Chondrocyte (in vitro differentiated cells): ENCODE measurements at regions not wholly inside any gene's neighbourhood (a gene's known extent, or its start where the extent isn't known, plus 50 kb on each side); places are given as distances from the start of the nearest gene placed in this dataset.

Experiments used
- DNase-seq: peaks from one replicate; pipeline ENCODE4 v3.0.0; 2021; ENCODE audit warnings: mixed read lengths, low spot score
- H3K27ac Mint-ChIP-seq: one replicate; pipeline ENCODE4 v1.8.0; 2021; ENCODE audit warnings: mild to moderate bottlenecking, moderate library complexity, mixed read lengths; ENCODE audit not compliant: unreplicated experiment
- H3K27me3 Mint-ChIP-seq: 2 replicates; pipeline ENCODE4 v1.8.0; 2021; ENCODE audit warnings: low read depth, mixed read lengths
- H3K36me3 Mint-ChIP-seq: 2 replicates; pipeline ENCODE4 v1.8.0; 2021; ENCODE audit warnings: low read depth, mixed read lengths
- H3K4me1 Mint-ChIP-seq: 2 replicates; pipeline ENCODE4 v1.8.0; 2021; ENCODE audit warnings: low read depth, mild to moderate bottlenecking, mixed read lengths
- H3K4me3 Mint-ChIP-seq: one replicate; pipeline ENCODE4 v1.8.0; 2021; ENCODE audit warnings: mild to moderate bottlenecking, moderate library complexity, mixed read lengths; ENCODE audit not compliant: unreplicated experiment
- H3K9me3 Mint-ChIP-seq: 2 replicates; pipeline ENCODE4 v1.8.0; 2021; ENCODE audit warnings: low read depth, mixed read lengths
- TF ChIP-seq, protein P1 (sequence below): fragments of 200-600 bp; sonication (generic); IDR thresholded peaks from 2 replicates; pipeline ENCODE4 v1.5.0; 2021; ENCODE audit warnings: antibody characterized with exemption, mild to moderate bottlenecking, moderate library complexity

DNA sequence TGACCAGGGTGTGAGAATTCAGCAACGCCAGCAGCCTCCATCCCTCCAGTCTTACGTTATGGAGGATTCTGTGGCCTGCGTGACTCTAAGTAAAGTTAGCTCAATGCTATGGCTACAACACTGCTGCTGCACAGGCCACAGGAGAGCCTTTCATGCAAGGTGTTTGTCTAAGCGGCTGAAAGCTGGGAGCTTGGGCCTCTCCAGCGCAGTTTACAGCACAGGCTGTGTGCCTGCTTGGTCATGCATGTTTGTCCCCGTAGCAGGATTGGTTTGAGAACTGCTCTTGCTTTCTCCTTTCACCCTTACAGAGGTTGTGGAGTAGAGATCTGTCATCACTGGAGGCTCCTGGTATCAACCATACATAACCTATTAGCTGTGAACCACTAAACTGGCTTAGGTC, 113.1 kb upstream of the TMCC3 start:
- H3K4me1 Mint-ChIP-seq = peaks cover 23% of the 10 kb centered on the region
- no peak for DNase-seq
- no peak overlapping the region for H3K27ac Mint-ChIP-seq
- H3K9me3 Mint-ChIP-seq = no peaks in the 10 kb centered on the region
- no peaks in the 10 kb centered on the region for H3K36me3 Mint-ChIP-seq
- TF ChIP-seq, protein P1, sequence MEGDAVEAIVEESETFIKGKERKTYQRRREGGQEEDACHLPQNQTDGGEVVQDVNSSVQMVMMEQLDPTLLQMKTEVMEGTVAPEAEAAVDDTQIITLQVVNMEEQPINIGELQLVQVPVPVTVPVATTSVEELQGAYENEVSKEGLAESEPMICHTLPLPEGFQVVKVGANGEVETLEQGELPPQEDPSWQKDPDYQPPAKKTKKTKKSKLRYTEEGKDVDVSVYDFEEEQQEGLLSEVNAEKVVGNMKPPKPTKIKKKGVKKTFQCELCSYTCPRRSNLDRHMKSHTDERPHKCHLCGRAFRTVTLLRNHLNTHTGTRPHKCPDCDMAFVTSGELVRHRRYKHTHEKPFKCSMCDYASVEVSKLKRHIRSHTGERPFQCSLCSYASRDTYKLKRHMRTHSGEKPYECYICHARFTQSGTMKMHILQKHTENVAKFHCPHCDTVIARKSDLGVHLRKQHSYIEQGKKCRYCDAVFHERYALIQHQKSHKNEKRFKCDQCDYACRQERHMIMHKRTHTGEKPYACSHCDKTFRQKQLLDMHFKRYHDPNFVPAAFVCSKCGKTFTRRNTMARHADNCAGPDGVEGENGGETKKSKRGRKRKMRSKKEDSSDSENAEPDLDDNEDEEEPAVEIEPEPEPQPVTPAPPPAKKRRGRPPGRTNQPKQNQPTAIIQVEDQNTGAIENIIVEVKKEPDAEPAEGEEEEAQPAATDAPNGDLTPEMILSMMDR = no peak
- no peaks in the 10 kb centered on the region for H3K27me3 Mint-ChIP-seq
- H3K4me3 Mint-ChIP-seq = no peak overlapping the region

DNA sequence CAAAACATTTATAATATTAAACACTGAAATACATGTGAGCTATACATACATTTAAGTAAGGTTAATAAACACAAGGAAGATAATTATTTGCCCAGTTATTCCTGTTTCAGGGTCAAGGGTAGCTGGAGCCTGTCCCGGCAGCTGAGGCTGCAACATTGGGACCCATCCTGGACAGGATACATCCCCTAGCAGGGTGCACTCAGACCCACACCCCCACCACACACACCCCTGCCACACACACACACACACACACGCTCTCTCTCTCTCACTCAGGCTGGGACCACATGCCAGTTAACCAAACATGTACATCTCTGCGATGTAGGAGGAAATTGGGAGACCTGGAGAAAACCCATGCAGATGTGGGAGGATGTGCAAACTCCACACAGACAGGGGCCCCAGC, 112.6 kb upstream of the TMCC3 start:
- H3K4me3 Mint-ChIP-seq = no peak overlapping the region
- TF ChIP-seq, protein P1 = no peak
- peaks cover 18% of the 10 kb centered on the region for H3K4me1 Mint-ChIP-seq
- DNase-seq = no peak
- H3K36me3 Mint-ChIP-seq = no peaks in the 10 kb centered on the region
- no peaks in the 10 kb centered on the region for H3K9me3 Mint-ChIP-seq
- no peak overlapping the region for H3K27ac Mint-ChIP-seq
- no peaks in the 10 kb centered on the region for H3K27me3 Mint-ChIP-seq

DNA sequence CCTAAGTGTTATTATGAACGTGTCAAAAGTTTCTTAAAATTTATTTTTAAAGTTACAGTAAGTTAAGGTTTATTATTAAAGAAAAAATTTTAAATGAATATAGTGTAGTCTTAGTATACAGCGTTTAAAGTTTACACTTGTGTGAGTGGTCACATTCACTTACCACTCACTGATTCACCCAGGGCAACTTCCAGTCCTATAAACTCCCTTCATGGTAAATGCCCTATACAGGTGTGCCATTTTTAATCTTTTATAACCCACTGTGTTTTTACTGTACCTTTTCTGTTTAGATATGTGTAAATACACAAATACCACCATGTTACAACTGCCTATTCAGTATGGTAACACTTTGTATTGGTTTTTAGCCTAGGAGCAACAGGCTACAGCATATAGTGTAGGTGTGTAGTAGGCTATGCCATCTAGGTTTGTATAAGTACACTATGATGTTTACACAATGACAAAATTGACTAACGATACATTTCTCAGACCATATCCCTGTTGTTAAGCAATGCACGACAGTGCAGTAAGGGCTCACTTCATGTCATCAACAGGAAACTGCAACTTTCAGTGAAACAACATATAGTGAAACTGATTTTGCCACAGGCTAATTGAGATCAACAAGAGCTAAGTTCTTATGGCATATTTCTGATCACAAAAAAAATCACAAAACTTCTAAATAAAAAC, 112.0 kb upstream of the TMCC3 start:
- no peak for DNase-seq
- H3K4me3 Mint-ChIP-seq = no peak overlapping the region
- peaks cover 13% of the 10 kb centered on the region for H3K4me1 Mint-ChIP-seq
- TF ChIP-seq, protein P1 = no peak
- no peaks in the 10 kb centered on the region for H3K36me3 Mint-ChIP-seq
- H3K27ac Mint-ChIP-seq = no peak overlapping the region
- H3K27me3 Mint-ChIP-seq = no peaks in the 10 kb centered on the region
- H3K9me3 Mint-ChIP-seq = no peaks in the 10 kb centered on the region

DNA sequence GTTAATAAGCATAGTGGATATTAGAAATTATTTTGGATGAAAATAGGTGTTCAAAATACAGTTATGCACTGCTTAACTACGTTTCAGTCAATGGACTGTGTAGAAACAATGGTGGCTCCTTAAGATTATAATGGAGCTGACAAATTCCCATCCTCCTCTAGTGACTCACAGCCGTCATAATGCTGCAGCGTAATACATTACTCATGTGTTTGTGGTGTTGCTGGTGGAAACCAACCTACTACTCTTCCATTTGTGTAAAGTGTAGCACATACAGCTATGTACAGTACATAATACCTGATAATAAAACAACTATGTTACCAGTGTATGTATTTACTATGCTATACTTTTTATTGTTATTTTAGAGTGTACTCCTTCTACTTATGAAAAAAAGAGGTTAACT, 111.2 kb upstream of the TMCC3 start:
- no peak for DNase-seq
- Mint-ChIP-seq H3K4me3 (no peak overlapping the region), H3K36me3 (no peaks in the 10 kb centered on the region), H3K27me3 (peaks cover under 1% of the 10 kb centered on the region), H3K27ac (no peak overlapping the region), H3K9me3 (no peaks in the 10 kb centered on the region), H3K4me1 (peaks cover 13% of the 10 kb centered on the region)
- TF ChIP-seq, protein P1 = no peak

DNA sequence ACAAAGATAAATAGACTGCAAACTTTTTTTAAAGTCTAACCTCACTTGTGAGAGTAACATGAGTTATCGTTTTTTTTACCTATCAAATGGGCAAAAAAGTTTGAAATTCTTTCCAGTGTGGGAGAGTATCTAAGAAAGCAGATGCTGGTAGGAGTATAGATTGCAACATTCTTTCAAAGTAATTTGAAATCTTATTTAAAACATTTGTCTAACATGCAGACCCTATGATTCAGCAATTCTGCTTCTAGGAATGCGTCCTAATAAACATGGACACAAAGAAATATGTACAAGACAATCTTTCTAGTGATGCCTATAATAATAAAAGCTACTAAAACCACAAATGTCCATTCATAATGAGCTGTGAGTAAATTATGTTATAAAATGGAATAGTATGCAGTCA, 110.4 kb upstream of the TMCC3 start:
- Mint-ChIP-seq H3K27me3 (peaks cover 2% of the 10 kb centered on the region), H3K36me3 (no peaks in the 10 kb centered on the region), H3K9me3 (no peaks in the 10 kb centered on the region), H3K4me1 (peaks cover 13% of the 10 kb centered on the region), H3K4me3 (no peak overlapping the region), H3K27ac (peak overlapping the region; percentile 5)
- no peak for DNase-seq
- TF ChIP-seq, protein P1 = no peak
